ENCODE measurements at regions not wholly inside any gene's neighbourhood (a gene's known extent, or its start where the extent isn't known, plus 50 kb on each side); places are given as distances from the start of the nearest gene placed in this dataset.

DNA sequence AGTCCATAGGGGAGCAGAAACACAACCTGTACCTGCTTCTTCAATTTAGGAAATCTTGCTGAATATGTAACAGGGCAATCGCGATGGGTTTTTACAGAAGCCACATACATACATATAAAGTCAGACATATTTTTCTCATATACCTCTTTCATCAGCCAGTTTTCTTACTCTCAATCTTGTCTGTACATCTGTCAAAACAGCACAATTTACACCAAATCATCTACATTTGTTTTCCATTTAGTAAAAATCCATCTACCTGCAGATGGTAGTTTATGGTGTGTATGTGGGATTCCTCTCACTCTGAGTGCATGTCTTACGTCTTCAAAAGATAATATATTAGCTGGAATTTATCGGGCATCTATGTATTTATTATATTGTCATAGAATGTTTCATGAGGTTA, 208.7 kb downstream of the ZPLD1 start:
- no peaks in the 10 kb centered on the region for H3K4me1 ChIP-seq (ENCODE audit: control insufficient read depth in 1 of 2, low read depth in 2 of 2)
- H3K4me3 ChIP-seq = no peak overlapping the region
- TF ChIP-seq, protein P1, sequence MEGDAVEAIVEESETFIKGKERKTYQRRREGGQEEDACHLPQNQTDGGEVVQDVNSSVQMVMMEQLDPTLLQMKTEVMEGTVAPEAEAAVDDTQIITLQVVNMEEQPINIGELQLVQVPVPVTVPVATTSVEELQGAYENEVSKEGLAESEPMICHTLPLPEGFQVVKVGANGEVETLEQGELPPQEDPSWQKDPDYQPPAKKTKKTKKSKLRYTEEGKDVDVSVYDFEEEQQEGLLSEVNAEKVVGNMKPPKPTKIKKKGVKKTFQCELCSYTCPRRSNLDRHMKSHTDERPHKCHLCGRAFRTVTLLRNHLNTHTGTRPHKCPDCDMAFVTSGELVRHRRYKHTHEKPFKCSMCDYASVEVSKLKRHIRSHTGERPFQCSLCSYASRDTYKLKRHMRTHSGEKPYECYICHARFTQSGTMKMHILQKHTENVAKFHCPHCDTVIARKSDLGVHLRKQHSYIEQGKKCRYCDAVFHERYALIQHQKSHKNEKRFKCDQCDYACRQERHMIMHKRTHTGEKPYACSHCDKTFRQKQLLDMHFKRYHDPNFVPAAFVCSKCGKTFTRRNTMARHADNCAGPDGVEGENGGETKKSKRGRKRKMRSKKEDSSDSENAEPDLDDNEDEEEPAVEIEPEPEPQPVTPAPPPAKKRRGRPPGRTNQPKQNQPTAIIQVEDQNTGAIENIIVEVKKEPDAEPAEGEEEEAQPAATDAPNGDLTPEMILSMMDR (IDR thresholded peaks at IDR 0.05) = no peak
- H3K27ac ChIP-seq = no peak overlapping the region
- ATAC-seq (ENCODE audit: insufficient number of reproducible peaks, low FRiP score, low read depth) = no peak
- H3K36me3 ChIP-seq = no peaks in the 10 kb centered on the region
- no peaks in the 10 kb centered on the region for H3K9me3 ChIP-seq
- DNase-seq (ENCODE audit: low spot score) = no peak
- no peaks in the 10 kb centered on the region for H3K27me3 ChIP-seq (replicated peaks; ENCODE audit: insufficient read depth)

DNA sequence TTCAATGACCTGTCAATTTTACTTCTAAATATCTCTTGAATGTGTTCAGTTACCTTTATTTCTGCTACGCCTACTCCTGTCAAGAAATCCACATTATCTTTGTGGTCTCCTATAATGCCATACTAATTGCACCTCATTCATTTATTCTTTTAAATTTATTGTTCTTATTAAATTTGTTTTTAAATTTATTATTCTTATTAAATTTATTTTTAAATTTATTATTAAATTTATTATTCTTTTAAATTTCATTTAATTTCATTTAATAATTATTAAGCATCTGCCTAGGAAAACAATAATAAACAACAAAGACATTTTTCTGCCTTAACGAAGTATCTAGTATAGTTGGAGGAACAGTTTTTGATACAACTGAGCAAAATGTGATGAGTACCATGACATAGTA, 211.7 kb downstream of the ZPLD1 start:
- DNase-seq (ENCODE audit: low spot score) = no peak
- H3K9me3 ChIP-seq = no peaks in the 10 kb centered on the region
- no peaks in the 10 kb centered on the region for H3K36me3 ChIP-seq
- TF ChIP-seq, protein P1 (IDR thresholded peaks at IDR 0.05) = no peak
- H3K4me1 ChIP-seq (ENCODE audit: control insufficient read depth in 1 of 2, low read depth in 2 of 2) = no peaks in the 10 kb centered on the region
- H3K27me3 ChIP-seq (replicated peaks; ENCODE audit: insufficient read depth) = no peaks in the 10 kb centered on the region
- H3K27ac ChIP-seq = no peak overlapping the region
- ATAC-seq (ENCODE audit: insufficient number of reproducible peaks, low FRiP score, low read depth) = no peak
- H3K4me3 ChIP-seq = no peak overlapping the region

DNA sequence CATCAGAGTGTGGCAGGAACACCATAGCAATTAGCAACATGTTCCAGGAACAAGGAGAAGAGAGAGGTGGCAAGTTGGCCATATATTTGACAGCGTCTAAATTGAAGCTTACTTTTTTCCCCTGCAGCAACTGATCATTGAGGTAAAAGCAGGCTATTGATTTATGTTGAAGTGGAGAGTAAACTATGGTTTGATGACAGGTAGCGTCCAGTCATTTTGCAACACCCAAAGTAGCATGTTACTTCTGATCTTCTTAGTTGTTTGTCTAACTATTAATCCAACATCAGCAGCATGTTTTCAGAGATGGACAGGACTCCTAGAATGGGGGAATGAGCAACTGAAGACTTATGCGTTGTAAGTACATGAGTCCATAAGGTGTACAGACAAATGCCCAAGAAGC, 225.8 kb downstream of the ZPLD1 start:
- Histone ChIP-seq H3K27ac (no peak overlapping the region), H3K27me3 (replicated peaks; ENCODE audit: insufficient read depth) (no peaks in the 10 kb centered on the region), H3K4me1 (ENCODE audit: control insufficient read depth in 1 of 2, low read depth in 2 of 2) (no peaks in the 10 kb centered on the region), H3K9me3 (no peaks in the 10 kb centered on the region), H3K4me3 (no peak overlapping the region), H3K36me3 (no peaks in the 10 kb centered on the region)
- TF ChIP-seq, protein P1 (IDR thresholded peaks at IDR 0.05) = no peak
- no peak for DNase-seq (ENCODE audit: low spot score)
- no peak for ATAC-seq (ENCODE audit: insufficient number of reproducible peaks, low FRiP score, low read depth)

DNA sequence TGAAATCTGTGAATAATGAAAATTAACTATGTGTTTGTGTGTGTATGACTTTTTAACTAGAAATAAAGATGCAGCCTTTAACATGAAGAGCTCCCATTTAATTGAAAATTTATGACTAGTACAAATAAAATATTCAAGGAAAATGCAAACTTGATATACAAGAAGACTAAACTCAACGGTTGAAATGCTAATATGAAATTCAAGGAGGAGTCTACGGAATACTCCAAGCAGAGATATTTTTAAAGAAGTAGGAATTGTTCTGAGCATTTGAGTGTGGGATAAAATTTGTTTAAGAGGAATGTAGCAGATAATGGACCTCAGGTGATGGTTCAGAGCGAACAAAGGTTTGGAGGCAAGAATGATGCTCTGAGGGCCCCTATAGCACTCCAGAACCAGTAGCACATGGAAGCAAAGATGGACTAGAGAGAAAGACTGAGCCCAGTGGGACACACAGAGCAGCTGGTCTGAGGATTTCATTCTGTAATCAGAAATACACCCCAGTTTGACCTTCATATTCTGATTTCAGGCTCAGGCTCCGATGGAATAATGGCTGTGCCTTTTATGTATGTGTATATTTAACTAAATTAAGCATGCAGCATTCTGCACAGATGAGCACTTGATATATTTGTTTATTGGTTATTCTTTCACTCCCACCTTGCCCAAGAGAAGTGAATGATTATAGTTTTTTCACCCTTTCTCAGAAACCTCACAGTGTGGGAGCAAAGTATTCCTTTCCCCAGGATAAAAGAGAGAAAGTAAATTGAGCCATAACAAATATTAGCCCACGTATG, 227.1 kb downstream of the ZPLD1 start:
- no peaks in the 10 kb centered on the region for H3K36me3 ChIP-seq
- DNase-seq (ENCODE audit: low spot score) = no peak

DNA sequence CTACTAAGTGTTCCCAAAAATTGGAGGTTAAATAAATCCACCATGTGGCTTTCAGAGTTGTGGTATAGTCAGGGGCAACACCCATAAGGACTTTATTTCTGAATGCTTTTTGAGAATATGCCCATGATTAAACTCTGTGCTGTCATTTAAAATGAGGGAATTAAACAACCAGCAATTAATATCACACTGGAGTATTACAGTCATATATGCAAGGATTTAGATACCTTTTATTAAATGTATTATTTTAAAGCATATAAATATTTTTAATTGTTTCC, 227.6 kb downstream of the ZPLD1 start:
- no peaks in the 10 kb centered on the region for H3K9me3 ChIP-seq
- H3K27me3 ChIP-seq (replicated peaks; ENCODE audit: insufficient read depth) = no peaks in the 10 kb centered on the region
- TF ChIP-seq, protein P1 (IDR thresholded peaks at IDR 0.05) = no peak
- no peak overlapping the region for H3K4me3 ChIP-seq
- no peak for ATAC-seq (ENCODE audit: insufficient number of reproducible peaks, low FRiP score, low read depth)
- H3K27ac ChIP-seq = no peak overlapping the region
- H3K36me3 ChIP-seq = no peaks in the 10 kb centered on the region
- no peak for DNase-seq (ENCODE audit: low spot score)
- H3K4me1 ChIP-seq (ENCODE audit: control insufficient read depth in 1 of 2, low read depth in 2 of 2) = no peaks in the 10 kb centered on the region

More for the DNA sequence above, 227.1 kb downstream of the ZPLD1 start:
- H3K27me3 ChIP-seq (replicated peaks; ENCODE audit: insufficient read depth) = no peaks in the 10 kb centered on the region
- H3K27ac ChIP-seq = no peak overlapping the region
- TF ChIP-seq, protein P1 (IDR thresholded peaks at IDR 0.05) = no peak
- no peak for ATAC-seq (ENCODE audit: insufficient number of reproducible peaks, low FRiP score, low read depth)
- H3K9me3 ChIP-seq = no peaks in the 10 kb centered on the region
- no peaks in the 10 kb centered on the region for H3K4me1 ChIP-seq (ENCODE audit: control insufficient read depth in 1 of 2, low read depth in 2 of 2)
- H3K4me3 ChIP-seq = no peak overlapping the region

All from thoracic aorta (tissue), 2 donors.